CD14-positive monocyte (primary cell): ENCODE measurements at regions not wholly inside any gene's neighbourhood (a gene's known extent, or its start where the extent isn't known, plus 50 kb on each side); places are given as distances from the start of the nearest gene placed in this dataset.

Experiments
- DNase-seq, 3 donors: peaks; one replicate each; pipeline ENCODE4 v3.0.0-alpha.2; 2011 to 2022
- H2AFZ ChIP-seq: 2 replicates; pipeline ENCODE4 v1.6.0; 2012; ENCODE audit warnings: mild to moderate bottlenecking, low read depth, low read length, inconsistent platforms; ENCODE audit not compliant: insufficient read depth, poor library complexity, severe bottlenecking
- H3K27ac ChIP-seq, 2 donors: 1 replicate in 1 of 2; 2 replicates in 1 of 2; pipeline ENCODE4 v1.5.1; 2012 to 2013; ENCODE audit warnings: low read length in 2 of 2, control low read depth in 1 of 2, inconsistent platforms in 1 of 2, low read depth in 1 of 2, mild to moderate bottlenecking in 1 of 2
- H3K27me3 ChIP-seq, 2 donors: one replicate each; pipeline versions ENCODE4 v1.6.0 to v1.6.1; 2011 to 2013; ENCODE audit warnings: low read length in 2 of 2; ENCODE audit not compliant: control insufficient read depth in 2 of 2, insufficient read depth in 2 of 2
- H3K36me3 ChIP-seq, 2 donors: replicated peaks in 1 of 2; 1 replicate in 1 of 2; 2 replicates in 1 of 2; pipeline versions ENCODE4 v1.5.1 to v1.6.1; 2012 to 2013; ENCODE audit warnings: low read length in 2 of 2, control low read depth in 1 of 2, inconsistent platforms in 1 of 2, mild to moderate bottlenecking in 1 of 2; ENCODE audit not compliant: insufficient read depth in 2 of 2, control insufficient read depth in 1 of 2
- H3K4me1 ChIP-seq, 2 donors: 1 replicate in 1 of 2; 2 replicates in 1 of 2; pipeline versions ENCODE4 v1.5.1 to v1.6.1; 2012 to 2013; ENCODE audit warnings: low read length in 2 of 2, control low read depth in 1 of 2, inconsistent platforms in 1 of 2, mild to moderate bottlenecking in 1 of 2, moderate library complexity in 1 of 2; ENCODE audit not compliant: insufficient read depth in 2 of 2, control insufficient read depth in 1 of 2
- H3K4me2 ChIP-seq: replicated peaks from 2 replicates; pipeline ENCODE3; 2012; ENCODE audit warnings: low read length, moderate library complexity, mild to moderate bottlenecking; ENCODE audit not compliant: poor library complexity, severe bottlenecking; ENCODE audit errors: extremely low read depth
- H3K4me3 ChIP-seq, 3 experiments: fragments of 200-600 bp in 1 of 3; sonication (generic) in 1 of 3; replicated peaks in 1 of 3; 1 replicate in 2 of 3; 2 replicates in 1 of 3; pipeline ENCODE4 v1.5.1; 2011 to 2013; ENCODE audit warnings: low read length in 3 of 3, mild to moderate bottlenecking in 3 of 3, control low read depth in 2 of 3, low read depth in 2 of 3, inconsistent platforms in 1 of 3, moderate library complexity in 1 of 3
- H3K79me2 ChIP-seq: 2 replicates; pipeline ENCODE4 v1.6.0; 2012; ENCODE audit warnings: mild to moderate bottlenecking, control low read depth, inconsistent platforms, low read length, moderate library complexity; ENCODE audit not compliant: insufficient read depth
- H3K9ac ChIP-seq: 2 replicates; pipeline ENCODE4 v1.6.0; 2017; ENCODE audit warnings: low read length, mild to moderate bottlenecking; ENCODE audit not compliant: insufficient read depth, poor library complexity, severe bottlenecking
- H3K9me3 ChIP-seq, 2 donors: replicated peaks in 1 of 2; 1 replicate in 1 of 2; 2 replicates in 1 of 2; pipeline versions ENCODE4 v1.5.1 to v1.6.1; 2012 to 2013; ENCODE audit warnings: low read length in 2 of 2, control low read depth in 1 of 2; ENCODE audit not compliant: control insufficient read depth in 1 of 2, insufficient read depth in 1 of 2
- H4K20me1 ChIP-seq: 2 replicates; pipeline ENCODE4 v1.6.0; 2012; ENCODE audit warnings: mild to moderate bottlenecking, low read length, control low read depth, moderate library complexity; ENCODE audit not compliant: insufficient read depth
- H3K27ac Mint-ChIP-seq, 7 donors: one replicate each; pipeline ENCODE4 v1.8.0; 2020; ENCODE audit warnings: mild to moderate bottlenecking in 7 of 7, mixed read lengths in 7 of 7, moderate library complexity in 6 of 7, inconsistent platforms in 2 of 7
- H3K27me3 Mint-ChIP-seq, 3 donors: one replicate each; pipeline ENCODE4 v1.8.0; 2021 to 2022; ENCODE audit warnings: low read depth in 3 of 3, mild to moderate bottlenecking in 3 of 3, mixed read lengths in 3 of 3, moderate library complexity in 3 of 3, inconsistent platforms in 1 of 3
- H3K36me3 Mint-ChIP-seq, 2 donors: one replicate each; pipeline ENCODE4 v1.8.0; 2020; ENCODE audit warnings: mixed read lengths in 2 of 2, inconsistent platforms in 1 of 2, mild to moderate bottlenecking in 1 of 2
- H3K4me1 Mint-ChIP-seq: one replicate; pipeline ENCODE4 v1.8.0; 2020; ENCODE audit warnings: mild to moderate bottlenecking, mixed read lengths
- H3K4me3 Mint-ChIP-seq, 2 donors: one replicate each; pipeline ENCODE4 v1.8.0; 2020; ENCODE audit warnings: mild to moderate bottlenecking in 2 of 2, mixed read lengths in 2 of 2, moderate library complexity in 1 of 2
- H3K9me3 Mint-ChIP-seq, 7 donors: one replicate each; pipeline ENCODE4 v1.8.0; 2020 to 2022; ENCODE audit warnings: mixed read lengths in 7 of 7, mild to moderate bottlenecking in 6 of 7, moderate library complexity in 6 of 7, inconsistent platforms in 2 of 7
- CTCF ChIP-seq: fragments of 200-600 bp; IDR thresholded peaks from one replicate; pipeline ENCODE4 v1.8.0; 2022; ENCODE audit warnings: antibody characterized with exemption, mild to moderate bottlenecking
- WGBS: methylation state at CpG from one replicate; pipeline ENCODE4 v1.1.5; 2013; ENCODE audit warnings: missing lambda C conversion rate; ENCODE audit not compliant: insufficient coverage; 5-methylcytosine and 5-hydroxymethylcytosine counted together
- intact Hi-C, 2 donors: fragments of 100-400 bp; cut with micrococcal nuclease; formaldehyde crosslinking; loops; one replicate each; pipeline versions ENCODE4 v1.15.0 to v1.15.1; 2023

GRCh38 chr16:80120899-80121521 lies 419.8 kb upstream of the DYNLRB2 start:
- no peak overlapping the region for H3K27ac Mint-ChIP-seq
- 47% methylated on average over 3 of the region's 3 CpGs for WGBS
- no peak for DNase-seq

GRCh38 chr16:80117556-80118130 lies 423.1 kb upstream of the DYNLRB2 start:
- Histone ChIP-seq H3K4me1 (no peaks in the 10 kb centered on the region), H4K20me1 (no peaks in the 10 kb centered on the region), H3K79me2 (no peaks in the 10 kb centered on the region), H3K4me3 (no peak overlapping the region), H3K9ac (no peak overlapping the region), H3K4me2 (no peak overlapping the region), H3K27me3 (no peaks in the 10 kb centered on the region), H3K36me3 (no peaks in the 10 kb centered on the region), H2AFZ (no peak overlapping the region), H3K27ac (no peak overlapping the region), H3K9me3 (no peaks in the 10 kb centered on the region)
- H3K9me3 Mint-ChIP-seq, result peaks cover 0 to 5% (median 0%) of the 10 kb centered on the region in 7 donors
- no peak overlapping the region for H3K27ac Mint-ChIP-seq
- H3K36me3 Mint-ChIP-seq, result no peaks in the 10 kb centered on the region
- intact Hi-C loops, result no loop called here
- H3K27me3 Mint-ChIP-seq, result peaks cover 0 to 5% (median 5%) of the 10 kb centered on the region in 3 donors
- 100% methylated on average over 1 of the region's 4 CpGs for WGBS
- no peak for TF ChIP-seq CTCF
- no peak overlapping the region for H3K4me3 Mint-ChIP-seq
- no peaks in the 10 kb centered on the region for H3K4me1 Mint-ChIP-seq
- DNase-seq, result no peak

More at GRCh38 chr16:80120899-80121521, 419.8 kb upstream of the DYNLRB2 start:
- Histone ChIP-seq H4K20me1 (no peaks in the 10 kb centered on the region), H3K4me3 (no peak overlapping the region), H3K4me1 (no peaks in the 10 kb centered on the region), H3K27me3 (no peaks in the 10 kb centered on the region), H2AFZ (no peak overlapping the region), H3K9ac (no peak overlapping the region), H3K79me2 (no peaks in the 10 kb centered on the region), H3K27ac (no peak overlapping the region), H3K9me3 (no peaks in the 10 kb centered on the region), H3K4me2 (no peak overlapping the region), H3K36me3 (no peaks in the 10 kb centered on the region)
- H3K9me3 Mint-ChIP-seq, result peaks cover 0 to 5% (median 2%) of the 10 kb centered on the region in 7 donors
- no peak for TF ChIP-seq CTCF
- no peaks in the 10 kb centered on the region for H3K4me1 Mint-ChIP-seq
- H3K36me3 Mint-ChIP-seq, result no peaks in the 10 kb centered on the region
- no peak overlapping the region for H3K4me3 Mint-ChIP-seq
- H3K27me3 Mint-ChIP-seq, result peaks cover 0 to 3% (median 2%) of the 10 kb centered on the region in 3 donors
- intact Hi-C loops, result no loop called here
